ENCODE measurements at regions not wholly inside any gene's neighbourhood (a gene's known extent, or its start where the extent isn't known, plus 50 kb on each side); places are given as distances from the start of the nearest gene placed in this dataset.

- no peak for TF ChIP-seq EZH2 (IDR thresholded peaks at IDR 0.05)
- TF ChIP-seq POLR2AphosphoS5 (IDR thresholded peaks at IDR 0.05; ENCODE audit: borderline replicate concordance, low read depth, low read length), result no peak
Measured at GRCh38 chr20:23136893-23137745, 51.0 kb upstream of the CD93 start.

Measured in SK-N-MC (cell line).